Neural progenitor cell (in vitro differentiated cells): ENCODE measurements at regions not wholly inside any gene's neighbourhood (a gene's known extent, or its start where the extent isn't known, plus 50 kb on each side); places are given as distances from the start of the nearest gene placed in this dataset.

ENCODE experiments used
- CTCF ChIP-seq: fragments of 200-600 bp; sonication (generic); IDR thresholded peaks from 2 replicates; pipeline ENCODE4 v1.5.1; 2017; ENCODE audit warnings: antibody characterized with exemption, mild to moderate bottlenecking
- EZH2phosphoT487 ChIP-seq: fragments of 200-600 bp; sonication (generic); IDR thresholded peaks from 2 replicates; pipeline ENCODE4 v1.6.1; 2017; ENCODE audit warnings: antibody characterized with exemption

DNA sequence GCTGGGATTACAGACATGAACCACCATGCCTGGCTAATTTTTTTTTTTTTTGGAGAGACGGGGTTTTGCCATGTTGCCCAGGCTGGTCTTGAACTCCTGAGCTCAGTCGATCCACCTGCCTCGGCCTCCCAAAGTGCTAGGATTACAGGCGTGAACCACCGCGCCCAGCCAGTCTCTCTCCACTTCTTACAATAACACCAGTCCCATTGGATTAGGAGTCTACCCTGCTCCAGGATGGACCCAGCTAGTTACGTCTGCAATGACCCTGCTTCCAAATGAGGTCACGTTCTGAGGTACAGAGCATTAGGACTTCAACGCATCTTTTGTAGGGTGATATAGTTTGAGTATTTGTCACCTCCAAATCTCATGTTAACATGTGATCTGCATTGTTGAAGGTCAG is 146.9 kb upstream of the MYLIP start:
- no peak for TF ChIP-seq CTCF
- TF ChIP-seq EZH2phosphoT487 = no peak
